ENCODE measurements at regions not wholly inside any gene's neighbourhood (a gene's known extent, or its start where the extent isn't known, plus 50 kb on each side); places are given as distances from the start of the nearest gene placed in this dataset.

DNA sequence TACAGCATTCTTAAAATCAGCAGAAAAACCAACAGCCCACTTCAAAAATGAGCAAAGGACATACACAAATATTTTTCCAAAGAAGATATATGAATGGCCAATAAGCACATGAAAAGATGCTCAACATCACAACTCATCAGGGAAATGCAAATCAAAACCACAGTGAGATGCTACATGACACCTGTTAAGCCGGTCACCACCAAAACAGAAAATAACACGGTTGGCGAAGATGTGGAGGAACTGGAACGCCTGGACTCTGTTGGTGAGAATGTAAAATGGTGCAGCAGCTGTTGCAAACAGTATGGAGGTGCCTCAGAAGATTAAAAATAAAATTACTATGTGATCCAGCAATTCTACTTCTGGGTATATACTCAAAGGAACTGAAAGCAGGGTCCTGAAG, 184.8 kb downstream of the INHBB start:
- Histone ChIP-seq H3K27me3 (peaks cover 21% of the 10 kb centered on the region), H3K4me3 (no peak overlapping the region)
- H3K27me3 Mint-ChIP-seq (ENCODE audit: insufficient read depth, low read depth) = peaks cover 11% of the 10 kb centered on the region

DNA sequence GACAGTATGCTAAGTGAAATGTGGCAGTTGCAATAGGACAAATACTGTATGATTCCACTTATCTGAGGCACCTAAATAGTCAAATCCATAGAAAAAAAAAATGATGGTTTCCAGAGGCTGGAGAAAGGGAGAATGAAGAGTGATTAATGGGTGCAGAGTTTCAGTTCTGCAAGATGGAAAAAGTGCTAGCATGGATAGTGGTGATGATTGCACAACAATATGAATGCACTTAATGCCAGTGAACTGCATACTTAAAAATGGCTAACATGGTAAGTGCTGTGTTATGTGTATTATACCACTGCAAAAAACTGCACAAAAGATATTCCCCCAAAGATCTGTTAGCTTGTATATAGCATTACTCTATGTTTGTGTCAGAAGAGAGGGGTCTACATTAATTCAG, 185.4 kb downstream of the INHBB start:
- no peaks in the 10 kb centered on the region for H3F3A ChIP-seq (ENCODE audit: low read depth)
- H3K4me3 ChIP-seq = no peak overlapping the region
- Mint-ChIP-seq H3K4me1 (peaks cover 12% of the 10 kb centered on the region), H3K4me3 (no peak overlapping the region), H3K9me3 (peaks cover 9% of the 10 kb centered on the region), H3K36me3 (no peaks in the 10 kb centered on the region), H3K27ac (no peak overlapping the region), H3K27me3 (ENCODE audit: insufficient read depth, low read depth) (peaks cover 10% of the 10 kb centered on the region)
- H3K4me2 ChIP-seq = no peak overlapping the region
- H3K9ac ChIP-seq = no peak overlapping the region
- no peak for DNase-seq (ENCODE audit: low spot score)
- H2AFZ ChIP-seq (replicated peaks) = no peak overlapping the region
- no peaks in the 10 kb centered on the region for H3K9me3 ChIP-seq (ENCODE audit: low read depth)
- H3K36me3 ChIP-seq = no peaks in the 10 kb centered on the region
- H3K4me1 ChIP-seq = no peaks in the 10 kb centered on the region
- H3K27ac ChIP-seq = no peak overlapping the region
- no peak for TF ChIP-seq CTCF (IDR thresholded peaks at IDR 0.05)
- TF ChIP-seq EZH2phosphoT487 (IDR thresholded peaks at IDR 0.05) = no peak
- TF ChIP-seq EZH2 (IDR thresholded peaks at IDR 0.05) = no peak
- H3K79me2 ChIP-seq (ENCODE audit: low read depth) = no peaks in the 10 kb centered on the region
- no peaks in the 10 kb centered on the region for H4K20me1 ChIP-seq (ENCODE audit: low read depth)
- H3K27me3 ChIP-seq = peaks cover 15% of the 10 kb centered on the region

More for the DNA sequence above, 184.8 kb downstream of the INHBB start:
- Histone ChIP-seq H3K9me3 (ENCODE audit: low read depth) (no peaks in the 10 kb centered on the region), H3K36me3 (no peaks in the 10 kb centered on the region), H3K4me2 (no peak overlapping the region), H2AFZ (replicated peaks) (no peak overlapping the region), H3K4me1 (peaks cover 3% of the 10 kb centered on the region), H3K79me2 (ENCODE audit: low read depth) (no peaks in the 10 kb centered on the region), H3K9ac (no peak overlapping the region), H4K20me1 (ENCODE audit: low read depth) (no peaks in the 10 kb centered on the region), H3F3A (ENCODE audit: low read depth) (no peaks in the 10 kb centered on the region), H3K27ac (no peak overlapping the region)
- DNase-seq (ENCODE audit: low spot score) = no peak
- peaks cover 9% of the 10 kb centered on the region for H3K9me3 Mint-ChIP-seq
- peaks cover 15% of the 10 kb centered on the region for H3K4me1 Mint-ChIP-seq
- no peak overlapping the region for H3K27ac Mint-ChIP-seq
- H3K4me3 Mint-ChIP-seq = no peak overlapping the region
- no peaks in the 10 kb centered on the region for H3K36me3 Mint-ChIP-seq
- TF ChIP-seq EZH2phosphoT487 (IDR thresholded peaks at IDR 0.05) = no peak
- TF ChIP-seq EZH2 (IDR thresholded peaks at IDR 0.05) = no peak
- TF ChIP-seq CTCF (IDR thresholded peaks at IDR 0.05) = no peak

GRCh38 chr2:120531863-120532600, 186.1 kb downstream of the INHBB start:
- no peaks in the 10 kb centered on the region for H3K4me1 ChIP-seq
- H3K4me2 ChIP-seq = no peak overlapping the region
- H3K4me3 Mint-ChIP-seq = no peak overlapping the region
- TF ChIP-seq EZH2phosphoT487 (IDR thresholded peaks at IDR 0.05) = no peak
- TF ChIP-seq EZH2 (IDR thresholded peaks at IDR 0.05) = no peak
- TF ChIP-seq CTCF (IDR thresholded peaks at IDR 0.05) = no peak
- H3K9me3 ChIP-seq (ENCODE audit: low read depth) = no peaks in the 10 kb centered on the region
- peaks cover 9% of the 10 kb centered on the region for H3K9me3 Mint-ChIP-seq
- H3K4me1 Mint-ChIP-seq = peaks cover 8% of the 10 kb centered on the region
- H3K79me2 ChIP-seq (ENCODE audit: low read depth) = no peaks in the 10 kb centered on the region
- H3K27ac Mint-ChIP-seq = no peak overlapping the region
- peaks cover 8% of the 10 kb centered on the region for H3K27me3 Mint-ChIP-seq (ENCODE audit: insufficient read depth, low read depth)
- no peak overlapping the region for H2AFZ ChIP-seq (replicated peaks)
- no peaks in the 10 kb centered on the region for H4K20me1 ChIP-seq (ENCODE audit: low read depth)
- no peak for DNase-seq (ENCODE audit: low spot score)
- no peaks in the 10 kb centered on the region for H3F3A ChIP-seq (ENCODE audit: low read depth)
- no peaks in the 10 kb centered on the region for H3K36me3 Mint-ChIP-seq
- H3K36me3 ChIP-seq = no peaks in the 10 kb centered on the region
- H3K4me3 ChIP-seq = no peak overlapping the region
- H3K27me3 ChIP-seq = peaks cover 13% of the 10 kb centered on the region
- no peak overlapping the region for H3K9ac ChIP-seq
- H3K27ac ChIP-seq = no peak overlapping the region
